ENCODE measurements at regions not wholly inside any gene's neighbourhood (a gene's known extent, or its start where the extent isn't known, plus 50 kb on each side); places are given as distances from the start of the nearest gene placed in this dataset.

- TF ChIP-seq CTCF (optimal IDR thresholded peaks at IDR 0.05 in 1 of 3, IDR thresholded peaks at IDR 0.05 in 1 of 3, conservative IDR thresholded peaks at IDR 0.05 in 1 of 3; ENCODE audit: extremely low read depth in 1 of 3, insufficient read depth in 2 of 3, low read length in 3 of 3): no peak
- TF ChIP-seq EZH2 (IDR thresholded peaks at IDR 0.05; ENCODE audit: low read length): no peak
Observed at GRCh38 chr9:81759680-81760215, 70.4 kb upstream of the TLE1 start.
